Sigmoid colon (tissue), 6 donors: ENCODE measurements at regions not wholly inside any gene's neighbourhood (a gene's known extent, or its start where the extent isn't known, plus 50 kb on each side); places are given as distances from the start of the nearest gene placed in this dataset.

Experiments used
- DNase-seq: peaks from one replicate; pipeline ENCODE4 v3.0.0-alpha.2; 2019
- H3K27ac ChIP-seq, 4 donors: fragments of 200-600 bp; sonication (generic); one replicate each; pipeline ENCODE4 v1.5.1; 2016 to 2019; ENCODE audit warnings: mild to moderate bottlenecking in 1 of 4
- H3K27me3 ChIP-seq, 3 donors: fragments of 200-600 bp; sonication (generic); one replicate each; pipeline ENCODE4 v1.5.1; 2019; ENCODE audit warnings: mild to moderate bottlenecking in 1 of 3
- H3K36me3 ChIP-seq, 4 donors: fragments of 200-600 bp; sonication (generic); one replicate each; pipeline ENCODE4 v1.5.1; 2016 to 2019
- H3K4me1 ChIP-seq, 4 donors: fragments of 200-600 bp; sonication (generic); one replicate each; pipeline ENCODE4 v1.5.1; 2017 to 2019
- H3K4me3 ChIP-seq, 4 donors: fragments of 200-600 bp; sonication (generic); one replicate each; pipeline ENCODE4 v1.5.1; 2017 to 2019; ENCODE audit warnings: mild to moderate bottlenecking in 2 of 4, moderate library complexity in 1 of 4
- H3K9me3 ChIP-seq, 4 donors: fragments of 200-600 bp in 3 of 4; sonication (generic) in 3 of 4; one replicate each; pipeline versions ENCODE4 v1.5.1 to v1.6.1; 2013 to 2019
- EP300 ChIP-seq, 4 donors: sonication (generic); formaldehyde crosslinking; IDR thresholded peaks; one replicate each; pipeline ENCODE4 v1.6.1; 2017; ENCODE audit warnings: antibody characterized with exemption in 4 of 4
- POLR2A ChIP-seq, 2 donors: fragments of 450-650 bp; IDR thresholded peaks; one replicate each; pipeline ENCODE4 v1.6.1; 2016; ENCODE audit warnings: antibody characterized with exemption in 2 of 2, mild to moderate bottlenecking in 2 of 2, moderate library complexity in 2 of 2
- POLR2AphosphoS5 ChIP-seq, 4 donors: sonication (generic); formaldehyde crosslinking; IDR thresholded peaks; one replicate each; pipeline ENCODE4 v1.6.1; 2017; ENCODE audit warnings: antibody characterized with exemption in 4 of 4
- WGBS, 2 donors: extraction: QIAGEN DNeasy Blood & Tissue Kit; methylation state at CpG; one replicate each; pipeline ENCODE4 v1.1.7; 2013; 5-methylcytosine and 5-hydroxymethylcytosine counted together
- intact Hi-C: fragments of 100-400 bp; cut with DNase I; formaldehyde crosslinking; loops from one replicate; pipeline ENCODE4 v1.15.1; 2023
- TF ChIP-seq, protein P1 (sequence below), 4 experiments: fragments of 450-650 bp in 3 of 4; fragments of 200-600 bp in 1 of 4; IDR thresholded peaks; one replicate each; pipeline ENCODE4 v1.5.1; 2016 to 2019; ENCODE audit warnings: antibody characterized with exemption in 4 of 4, mild to moderate bottlenecking in 3 of 4, moderate library complexity in 2 of 4
- donor health status: healthy with polysubstance abuse.
- donor health status: healthy.

DNA sequence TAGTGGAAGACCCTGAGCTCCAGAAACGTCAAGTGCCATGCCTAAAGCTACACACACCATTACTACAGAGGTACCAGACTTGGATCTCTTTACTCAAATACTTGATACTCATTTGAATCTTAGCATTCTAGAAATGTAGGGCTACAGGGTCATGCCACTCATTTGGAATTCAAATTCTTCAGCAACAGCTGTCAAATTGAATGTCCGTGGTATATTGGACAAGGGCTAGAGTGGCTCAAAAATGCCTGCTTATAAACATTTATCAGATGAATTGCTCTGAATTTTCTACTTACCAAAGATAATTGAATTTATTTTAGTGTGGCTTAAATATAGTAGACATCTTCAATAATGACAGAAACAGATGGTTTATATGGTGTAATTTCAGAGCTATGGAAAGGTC, 669.7 kb downstream of the SLC4A3 start:
- no peak for TF ChIP-seq EP300 (IDR thresholded peaks at IDR 0.05)
- TF ChIP-seq, protein P1, sequence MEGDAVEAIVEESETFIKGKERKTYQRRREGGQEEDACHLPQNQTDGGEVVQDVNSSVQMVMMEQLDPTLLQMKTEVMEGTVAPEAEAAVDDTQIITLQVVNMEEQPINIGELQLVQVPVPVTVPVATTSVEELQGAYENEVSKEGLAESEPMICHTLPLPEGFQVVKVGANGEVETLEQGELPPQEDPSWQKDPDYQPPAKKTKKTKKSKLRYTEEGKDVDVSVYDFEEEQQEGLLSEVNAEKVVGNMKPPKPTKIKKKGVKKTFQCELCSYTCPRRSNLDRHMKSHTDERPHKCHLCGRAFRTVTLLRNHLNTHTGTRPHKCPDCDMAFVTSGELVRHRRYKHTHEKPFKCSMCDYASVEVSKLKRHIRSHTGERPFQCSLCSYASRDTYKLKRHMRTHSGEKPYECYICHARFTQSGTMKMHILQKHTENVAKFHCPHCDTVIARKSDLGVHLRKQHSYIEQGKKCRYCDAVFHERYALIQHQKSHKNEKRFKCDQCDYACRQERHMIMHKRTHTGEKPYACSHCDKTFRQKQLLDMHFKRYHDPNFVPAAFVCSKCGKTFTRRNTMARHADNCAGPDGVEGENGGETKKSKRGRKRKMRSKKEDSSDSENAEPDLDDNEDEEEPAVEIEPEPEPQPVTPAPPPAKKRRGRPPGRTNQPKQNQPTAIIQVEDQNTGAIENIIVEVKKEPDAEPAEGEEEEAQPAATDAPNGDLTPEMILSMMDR (IDR thresholded peaks at IDR 0.05), result no peak
- no peak for TF ChIP-seq POLR2A (IDR thresholded peaks at IDR 0.05)
- no peak for TF ChIP-seq POLR2AphosphoS5 (IDR thresholded peaks at IDR 0.05)
- Histone ChIP-seq H3K27ac (no peak overlapping the region), H3K36me3 (no peaks in the 10 kb centered on the region), H3K4me3 (no peak overlapping the region), H3K27me3 (no peaks in the 10 kb centered on the region), H3K9me3 (peaks cover 0 to 5% (median 0%) of the 10 kb centered on the region in 4 donors), H3K4me1 (no peaks in the 10 kb centered on the region)
- no peak for DNase-seq
- intact Hi-C loops, result no loop called here
- 81 to 85% methylated on average over 2 of the region's 2 CpGs for WGBS, 2 donors

DNA sequence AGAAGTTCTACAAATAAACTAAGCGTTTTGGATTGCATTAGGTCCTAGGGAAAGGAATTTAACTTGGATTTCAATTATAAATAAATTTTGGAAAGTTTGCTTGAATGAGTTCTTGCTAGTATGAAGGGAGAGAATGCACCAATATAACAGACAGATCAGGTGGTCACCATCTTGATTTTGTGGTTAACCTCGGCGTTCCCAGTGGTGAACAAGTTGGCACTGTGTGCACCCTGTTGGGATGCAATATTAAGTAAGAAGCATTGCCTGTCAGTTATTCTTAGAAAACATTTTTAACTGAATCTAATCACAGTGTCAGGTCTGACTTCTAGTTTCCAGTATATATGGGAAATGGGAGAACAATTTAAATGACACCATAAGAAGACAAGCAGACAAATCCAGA, 673.4 kb downstream of the SLC4A3 start:
- no peaks in the 10 kb centered on the region for H3K27me3 ChIP-seq
- DNase-seq, result no peak
- no peaks in the 10 kb centered on the region for H3K36me3 ChIP-seq
- TF ChIP-seq POLR2AphosphoS5 (IDR thresholded peaks at IDR 0.05), result no peak
- TF ChIP-seq EP300 (IDR thresholded peaks at IDR 0.05), result no peak
- TF ChIP-seq, protein P1 (IDR thresholded peaks at IDR 0.05), result no peak
- H3K4me1 ChIP-seq, result no peaks in the 10 kb centered on the region
- no peak overlapping the region for H3K27ac ChIP-seq
- 78 to 88% methylated on average over 3 of the region's 3 CpGs for WGBS, 2 donors
- H3K9me3 ChIP-seq, result no peaks in the 10 kb centered on the region
- intact Hi-C loops, result no loop called here
- H3K4me3 ChIP-seq, result no peak overlapping the region

DNA sequence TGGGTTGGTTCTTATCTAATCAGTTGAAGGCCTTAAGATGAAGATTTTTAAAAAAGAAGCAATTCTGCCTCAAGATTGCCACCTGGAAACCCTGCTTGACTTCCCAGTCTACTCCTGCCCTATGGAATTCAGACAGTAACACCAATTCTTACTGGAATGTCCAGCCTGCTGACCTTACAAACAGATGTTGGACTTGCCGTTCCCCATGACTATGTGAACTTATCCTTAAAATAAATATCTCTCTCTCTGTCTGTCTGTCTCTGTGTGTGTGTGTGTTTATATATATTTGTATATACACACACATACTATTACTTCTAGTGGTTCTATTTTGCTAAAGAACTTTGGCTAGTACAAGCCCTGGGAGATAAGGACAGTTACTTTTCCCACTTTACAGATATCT, 675.3 kb downstream of the SLC4A3 start:
- H3K4me1 ChIP-seq, result no peaks in the 10 kb centered on the region

DNA sequence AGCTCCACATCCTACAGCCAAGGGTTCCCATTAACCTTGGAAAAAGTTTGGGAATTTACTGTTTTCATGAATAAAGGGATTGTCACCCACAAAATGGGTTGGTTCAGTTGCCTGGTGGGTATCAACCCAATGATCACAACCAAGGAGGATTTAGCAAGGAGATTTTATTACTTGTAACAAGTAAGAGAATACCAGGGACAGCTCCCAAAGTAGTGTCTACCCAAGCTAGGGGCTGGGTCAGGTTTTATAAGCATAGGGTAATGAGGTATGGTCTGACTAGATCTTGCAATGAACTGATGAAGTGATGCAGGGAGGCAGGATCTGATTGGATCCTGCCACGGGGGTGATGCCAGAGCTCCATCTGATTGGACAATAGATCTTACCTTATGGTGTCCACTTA, 681.8 kb downstream of the SLC4A3 start:
- Histone ChIP-seq H3K4me1 (no peaks in the 10 kb centered on the region), H3K4me3 (no peak overlapping the region), H3K27me3 (no peaks in the 10 kb centered on the region), H3K36me3 (no peaks in the 10 kb centered on the region), H3K27ac (no peak overlapping the region), H3K9me3 (no peaks in the 10 kb centered on the region)
- no peak for TF ChIP-seq POLR2A (IDR thresholded peaks at IDR 0.05)
- TF ChIP-seq, protein P1 (IDR thresholded peaks at IDR 0.05), result no peak
- TF ChIP-seq POLR2AphosphoS5 (IDR thresholded peaks at IDR 0.05), result no peak
- no peak for TF ChIP-seq EP300 (IDR thresholded peaks at IDR 0.05)
- WGBS, 2 donors, result 85 to 88% methylated on average over 1 of the region's 1 CpG
- intact Hi-C loops, result no loop called here
- DNase-seq, result no peak

More for the DNA sequence above, 675.3 kb downstream of the SLC4A3 start:
- no peak overlapping the region for H3K27ac ChIP-seq
- DNase-seq, result no peak
- H3K9me3 ChIP-seq, result no peaks in the 10 kb centered on the region
- intact Hi-C loops, result no loop called here
- H3K36me3 ChIP-seq, result no peaks in the 10 kb centered on the region
- no peak overlapping the region for H3K4me3 ChIP-seq
- WGBS, 2 donors, result 80 to 82% methylated on average over 1 of the region's 1 CpG
- TF ChIP-seq POLR2A (IDR thresholded peaks at IDR 0.05), result no peak
- no peak for TF ChIP-seq POLR2AphosphoS5 (IDR thresholded peaks at IDR 0.05)
- TF ChIP-seq, protein P1 (IDR thresholded peaks at IDR 0.05), result no peak
- TF ChIP-seq EP300 (IDR thresholded peaks at IDR 0.05), result no peak
- no peaks in the 10 kb centered on the region for H3K27me3 ChIP-seq

DNA sequence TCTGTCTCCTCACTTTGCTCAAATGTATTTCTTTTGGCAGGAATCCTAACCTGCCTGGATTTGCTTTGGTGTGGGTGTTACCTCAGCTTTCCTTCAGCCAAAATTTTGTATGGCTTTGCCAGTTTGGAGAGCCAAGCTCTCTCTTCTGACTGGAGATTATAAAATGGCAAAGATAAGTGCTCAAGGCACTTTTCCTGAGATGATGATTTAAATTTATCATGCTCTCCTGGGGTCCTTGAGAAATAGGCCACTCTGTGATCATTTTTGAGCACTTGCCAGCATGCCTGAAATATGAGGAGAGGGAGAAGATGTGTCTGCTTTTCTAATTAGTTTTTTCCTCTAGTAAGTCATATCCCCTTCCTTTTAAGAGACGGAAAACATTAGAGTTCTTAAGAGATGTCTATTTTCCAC, 683.0 kb downstream of the SLC4A3 start:
- no peak overlapping the region for H3K4me3 ChIP-seq
- WGBS, 2 donors, result 96% methylated on average over 1 of the region's 1 CpG
- TF ChIP-seq, protein P1 (IDR thresholded peaks at IDR 0.05), result no peak
- TF ChIP-seq EP300 (IDR thresholded peaks at IDR 0.05) (no peak), POLR2AphosphoS5 (IDR thresholded peaks at IDR 0.05) (no peak), POLR2A (IDR thresholded peaks at IDR 0.05) (no peak)
- H3K4me1 ChIP-seq, result no peaks in the 10 kb centered on the region
- intact Hi-C loops, result no loop called here
- no peaks in the 10 kb centered on the region for H3K9me3 ChIP-seq
- no peaks in the 10 kb centered on the region for H3K36me3 ChIP-seq
- H3K27me3 ChIP-seq, result no peaks in the 10 kb centered on the region
- DNase-seq, result no peak
- H3K27ac ChIP-seq, result no peak overlapping the region
